Mucosa of rectum (tissue), 2 donors: ENCODE measurements at regions not wholly inside any gene's neighbourhood (a gene's known extent, or its start where the extent isn't known, plus 50 kb on each side); places are given as distances from the start of the nearest gene placed in this dataset.

Experiments used
- H3K27ac ChIP-seq, 2 donors: one replicate each; pipeline ENCODE4 v1.7.0; 2013; ENCODE audit warnings: inconsistent platforms in 2 of 2, low read depth in 2 of 2, low read length in 2 of 2
- H3K27me3 ChIP-seq, 2 donors: one replicate each; pipeline ENCODE4 v1.7.0; 2013; ENCODE audit warnings: low read length in 2 of 2; ENCODE audit not compliant: control insufficient read depth in 2 of 2, insufficient read depth in 2 of 2
- H3K36me3 ChIP-seq, 2 donors: one replicate each; pipeline ENCODE4 v1.7.0; 2013; ENCODE audit warnings: low read length in 2 of 2; ENCODE audit not compliant: control insufficient read depth in 2 of 2, insufficient read depth in 2 of 2
- H3K4me1 ChIP-seq, 2 donors: one replicate each; pipeline ENCODE4 v1.7.0; 2013; ENCODE audit warnings: low read length in 2 of 2, mild to moderate bottlenecking in 1 of 2; ENCODE audit not compliant: control insufficient read depth in 2 of 2, insufficient read depth in 2 of 2
- H3K4me3 ChIP-seq, 2 donors: one replicate each; pipeline ENCODE4 v1.7.0; 2013; ENCODE audit warnings: low read length in 2 of 2
- H3K9ac ChIP-seq, 2 donors: one replicate each; pipeline ENCODE4 v1.7.0; 2013; ENCODE audit warnings: low read length in 2 of 2, low read depth in 1 of 2, mild to moderate bottlenecking in 1 of 2
- H3K9me3 ChIP-seq, 2 donors: one replicate each; pipeline ENCODE4 v1.7.0; 2013; ENCODE audit warnings: low read length in 2 of 2; ENCODE audit not compliant: control insufficient read depth in 2 of 2
- donor health status: healthy.
- donor health status: Normal muscosa, but diverticular disease.

DNA sequence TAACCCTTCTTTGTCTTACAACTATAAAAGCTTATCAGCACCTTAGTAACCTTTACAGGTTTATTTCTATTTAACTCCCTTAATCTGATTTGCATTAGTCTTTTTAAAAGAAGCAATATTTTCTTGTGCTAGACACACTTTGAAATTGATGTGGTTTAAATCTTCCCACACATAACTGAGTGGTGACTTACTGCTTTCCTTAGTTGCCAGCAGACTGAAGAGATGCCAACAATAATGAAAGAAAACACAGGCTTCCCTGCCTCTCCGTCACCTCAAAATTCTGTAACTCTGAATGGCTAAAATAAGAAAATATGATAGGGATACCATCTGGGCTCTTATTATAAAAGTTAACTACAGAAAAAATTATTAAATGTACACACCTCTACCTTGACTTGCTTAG, 196.8 kb downstream of the PTBP2 start:
- no peaks in the 10 kb centered on the region for H3K36me3 ChIP-seq
- H3K4me3 ChIP-seq, result no peak overlapping the region
- no peak overlapping the region for H3K27ac ChIP-seq
- H3K9ac ChIP-seq, result no peak overlapping the region
- H3K4me1 ChIP-seq, result no peaks in the 10 kb centered on the region
- H3K9me3 ChIP-seq, result no peaks in the 10 kb centered on the region
- H3K27me3 ChIP-seq, result no peaks in the 10 kb centered on the region

DNA sequence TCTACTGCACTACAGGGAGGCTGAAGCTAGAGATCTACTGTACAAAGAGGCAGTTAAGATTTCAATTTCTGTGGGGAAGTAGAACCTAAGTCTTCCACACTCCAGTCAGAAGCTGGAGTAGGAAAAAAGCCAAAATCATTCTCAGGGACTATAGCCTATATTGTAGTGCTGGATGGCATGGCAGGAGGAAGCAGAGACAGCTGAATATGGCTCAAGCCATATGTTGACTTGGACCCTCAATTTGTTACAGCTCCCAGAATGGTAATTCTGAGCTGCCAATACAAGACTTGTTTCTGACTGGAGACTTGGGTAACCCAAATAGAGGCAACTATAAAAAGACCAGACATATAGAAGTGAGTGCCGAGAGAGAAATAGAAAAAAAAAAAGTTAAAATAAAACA, 200.6 kb downstream of the PTBP2 start:
- Histone ChIP-seq H3K36me3 (no peaks in the 10 kb centered on the region), H3K9me3 (no peaks in the 10 kb centered on the region), H3K27me3 (no peaks in the 10 kb centered on the region), H3K4me3 (no peak overlapping the region), H3K4me1 (no peaks in the 10 kb centered on the region), H3K27ac (no peak overlapping the region), H3K9ac (no peak overlapping the region)

DNA sequence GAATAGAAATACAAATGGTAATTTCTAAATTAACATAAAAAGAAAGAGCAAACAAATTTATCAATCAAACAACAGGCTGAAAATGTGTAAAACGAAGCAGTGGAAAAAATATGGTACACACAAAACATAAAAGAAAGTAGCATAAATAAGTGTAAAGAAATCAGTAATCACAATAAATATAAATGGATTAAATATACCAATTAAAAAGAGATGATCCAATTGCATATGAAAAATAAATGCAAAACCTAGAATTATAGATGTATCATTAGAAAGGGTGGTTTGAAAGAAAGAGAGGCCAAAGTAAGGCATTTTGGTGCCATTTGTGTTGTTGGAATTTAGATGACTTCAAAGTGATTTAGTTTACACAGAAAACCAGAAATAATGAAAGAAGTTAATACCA, 202.2 kb downstream of the PTBP2 start:
- Histone ChIP-seq H3K9ac (no peak overlapping the region), H3K27me3 (no peaks in the 10 kb centered on the region), H3K4me3 (no peak overlapping the region), H3K27ac (no peak overlapping the region), H3K4me1 (no peaks in the 10 kb centered on the region), H3K9me3 (no peaks in the 10 kb centered on the region), H3K36me3 (no peaks in the 10 kb centered on the region)

DNA sequence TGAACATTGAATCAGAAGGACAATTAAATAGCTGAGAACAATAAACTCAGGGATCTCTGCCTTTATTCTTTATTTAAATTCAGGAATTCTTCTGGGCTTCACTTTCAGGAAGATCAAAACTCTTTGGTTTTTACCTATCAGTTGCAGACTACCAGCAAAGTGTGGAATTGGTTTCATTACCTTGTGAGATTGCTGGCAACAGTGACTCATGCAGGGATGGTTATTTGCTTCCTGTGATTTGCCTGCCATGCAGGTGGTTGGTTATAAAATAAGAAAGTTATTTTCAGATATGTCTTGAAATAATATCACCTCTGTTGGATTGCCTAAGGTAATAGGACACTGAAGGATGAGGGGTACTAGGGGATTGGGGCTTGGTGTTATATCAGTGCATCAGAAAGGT, 204.6 kb downstream of the PTBP2 start:
- Histone ChIP-seq H3K9ac (no peak overlapping the region), H3K4me1 (no peaks in the 10 kb centered on the region), H3K9me3 (no peaks in the 10 kb centered on the region), H3K27ac (no peak overlapping the region), H3K4me3 (no peak overlapping the region), H3K36me3 (no peaks in the 10 kb centered on the region), H3K27me3 (no peaks in the 10 kb centered on the region)

DNA sequence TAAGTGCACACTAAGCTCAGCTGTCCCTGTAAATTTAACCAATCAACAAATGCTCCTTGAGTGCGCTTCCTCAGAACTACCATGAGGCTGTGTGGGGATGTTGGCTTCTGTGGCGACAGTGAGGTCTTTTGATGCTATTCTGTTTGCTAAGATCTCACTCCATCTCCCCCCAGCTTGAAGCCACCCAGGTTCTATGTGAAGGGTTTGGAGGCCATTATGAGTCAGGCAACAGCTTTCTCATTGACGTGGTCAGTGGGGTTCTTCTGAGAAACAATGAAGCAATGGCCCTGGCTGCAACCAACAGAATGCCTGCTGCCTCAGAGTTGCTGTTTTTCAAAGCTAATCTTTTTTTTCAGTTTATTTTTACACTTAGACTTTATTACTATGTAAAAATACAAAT, 205.5 kb downstream of the PTBP2 start:
- Histone ChIP-seq H3K4me1 (no peaks in the 10 kb centered on the region), H3K9me3 (no peaks in the 10 kb centered on the region), H3K4me3 (no peak overlapping the region), H3K27ac (no peak overlapping the region), H3K9ac (no peak overlapping the region), H3K36me3 (no peaks in the 10 kb centered on the region), H3K27me3 (no peaks in the 10 kb centered on the region)

DNA sequence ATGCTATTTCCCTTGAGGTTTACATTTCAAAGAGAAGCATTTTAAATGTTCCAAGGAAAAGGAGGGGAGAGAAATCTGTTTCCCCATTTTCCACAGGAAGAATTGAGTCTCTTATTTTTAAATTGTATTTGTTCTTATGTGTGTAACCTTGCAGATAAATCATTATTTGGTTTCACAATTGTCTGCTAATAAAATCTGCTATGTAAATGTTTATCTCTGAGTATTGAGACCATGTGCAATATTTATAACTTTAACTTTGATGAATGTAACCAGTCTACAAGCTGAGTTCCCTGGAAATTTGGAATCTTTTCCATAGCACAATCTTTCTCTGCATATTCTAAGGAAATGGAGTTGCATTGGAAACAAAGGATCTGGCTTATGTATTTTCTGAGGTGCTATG, 209.6 kb downstream of the PTBP2 start:
- Histone ChIP-seq H3K27ac (no peak overlapping the region), H3K4me1 (no peaks in the 10 kb centered on the region), H3K4me3 (no peak overlapping the region), H3K27me3 (no peaks in the 10 kb centered on the region), H3K9ac (no peak overlapping the region), H3K9me3 (no peaks in the 10 kb centered on the region), H3K36me3 (no peaks in the 10 kb centered on the region)

DNA sequence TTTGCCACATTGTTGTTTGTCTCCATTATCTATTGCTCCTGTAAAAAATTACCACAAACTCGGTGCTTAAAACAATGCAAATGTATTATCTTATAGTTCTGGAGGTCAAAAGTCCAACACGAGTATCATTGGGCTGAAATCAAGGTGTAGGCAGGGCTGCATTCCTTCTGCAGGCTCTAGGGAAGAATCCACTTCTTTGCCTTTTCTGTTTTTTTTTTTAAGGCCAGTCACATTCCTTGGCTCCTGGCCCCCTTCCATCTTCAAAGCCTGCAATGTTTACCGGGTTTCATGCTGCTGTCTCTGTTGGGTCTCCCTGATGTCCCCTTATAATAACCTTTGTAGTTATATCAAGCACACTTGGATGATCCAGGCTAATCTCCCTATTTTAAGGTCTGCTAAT, 212.7 kb downstream of the PTBP2 start:
- Histone ChIP-seq H3K4me3 (no peak overlapping the region), H3K9me3 (no peaks in the 10 kb centered on the region), H3K9ac (no peak overlapping the region), H3K4me1 (no peaks in the 10 kb centered on the region), H3K27ac (no peak overlapping the region), H3K36me3 (no peaks in the 10 kb centered on the region), H3K27me3 (no peaks in the 10 kb centered on the region)

DNA sequence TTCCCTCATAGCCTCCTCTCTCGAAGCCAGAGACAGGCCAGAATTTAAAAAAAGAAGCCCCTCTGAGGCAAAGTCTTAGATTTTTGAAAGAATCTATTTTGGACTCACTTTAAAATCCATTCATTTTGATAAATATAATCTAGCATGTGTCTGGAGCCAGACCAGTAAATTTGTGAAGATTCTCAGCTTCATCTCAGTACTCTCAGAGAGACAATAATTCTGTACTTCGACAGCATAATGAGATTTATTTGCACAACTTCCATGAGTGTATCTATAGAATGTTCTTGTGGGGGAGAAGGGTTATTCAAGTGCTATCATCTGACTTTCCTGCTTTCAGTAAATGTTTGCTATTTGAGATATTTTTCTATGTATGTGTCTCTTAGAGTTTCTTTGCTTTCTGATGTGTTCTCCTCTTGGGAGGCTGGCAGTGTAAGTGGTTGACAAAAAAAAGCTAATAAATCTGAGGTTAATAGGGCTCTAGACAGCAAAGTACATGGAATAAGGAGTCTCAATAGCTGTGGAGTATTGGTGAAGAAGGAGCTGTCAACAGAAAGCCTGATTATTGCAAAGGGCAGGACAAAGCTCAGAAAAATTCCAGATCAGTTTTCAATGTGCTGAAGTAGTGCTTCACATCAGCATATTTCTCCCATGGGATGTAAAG, 223.0 kb downstream of the PTBP2 start:
- Histone ChIP-seq H3K4me1 (no peaks in the 10 kb centered on the region), H3K27me3 (no peaks in the 10 kb centered on the region), H3K9ac (no peak overlapping the region), H3K27ac (no peak overlapping the region), H3K9me3 (no peaks in the 10 kb centered on the region), H3K36me3 (no peaks in the 10 kb centered on the region), H3K4me3 (no peak overlapping the region)

DNA sequence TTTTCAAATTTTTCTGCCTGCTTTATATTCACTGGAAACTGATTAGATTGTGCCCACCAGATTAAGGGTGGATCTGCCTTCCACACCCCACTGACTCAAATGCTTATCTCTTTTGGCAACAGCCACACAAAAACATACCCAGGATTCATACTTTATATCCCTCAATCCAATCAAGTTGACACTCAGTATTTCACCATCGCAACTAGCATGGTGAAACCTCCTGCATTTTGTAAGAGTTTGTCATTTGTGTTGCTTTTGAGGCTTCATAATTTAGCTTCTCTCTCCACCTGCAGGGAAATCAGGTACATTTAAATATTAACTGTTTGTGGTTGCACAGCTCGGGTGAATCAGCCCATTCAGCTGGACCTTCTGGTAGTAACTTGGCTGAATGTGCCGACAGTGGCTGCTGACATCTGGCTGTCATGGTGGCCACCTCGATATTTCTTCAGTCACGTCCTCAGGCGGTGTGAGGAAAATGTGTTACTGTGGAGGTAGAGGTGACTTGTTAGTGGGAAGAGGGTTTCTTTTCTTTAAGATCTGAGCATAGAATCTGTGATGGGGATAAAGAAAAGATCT, 224.0 kb downstream of the PTBP2 start:
- no peaks in the 10 kb centered on the region for H3K27me3 ChIP-seq
- H3K36me3 ChIP-seq, result no peaks in the 10 kb centered on the region
- no peak overlapping the region for H3K9ac ChIP-seq
- no peak overlapping the region for H3K4me3 ChIP-seq
- H3K4me1 ChIP-seq, result no peaks in the 10 kb centered on the region
- no peak overlapping the region for H3K27ac ChIP-seq
- no peaks in the 10 kb centered on the region for H3K9me3 ChIP-seq

DNA sequence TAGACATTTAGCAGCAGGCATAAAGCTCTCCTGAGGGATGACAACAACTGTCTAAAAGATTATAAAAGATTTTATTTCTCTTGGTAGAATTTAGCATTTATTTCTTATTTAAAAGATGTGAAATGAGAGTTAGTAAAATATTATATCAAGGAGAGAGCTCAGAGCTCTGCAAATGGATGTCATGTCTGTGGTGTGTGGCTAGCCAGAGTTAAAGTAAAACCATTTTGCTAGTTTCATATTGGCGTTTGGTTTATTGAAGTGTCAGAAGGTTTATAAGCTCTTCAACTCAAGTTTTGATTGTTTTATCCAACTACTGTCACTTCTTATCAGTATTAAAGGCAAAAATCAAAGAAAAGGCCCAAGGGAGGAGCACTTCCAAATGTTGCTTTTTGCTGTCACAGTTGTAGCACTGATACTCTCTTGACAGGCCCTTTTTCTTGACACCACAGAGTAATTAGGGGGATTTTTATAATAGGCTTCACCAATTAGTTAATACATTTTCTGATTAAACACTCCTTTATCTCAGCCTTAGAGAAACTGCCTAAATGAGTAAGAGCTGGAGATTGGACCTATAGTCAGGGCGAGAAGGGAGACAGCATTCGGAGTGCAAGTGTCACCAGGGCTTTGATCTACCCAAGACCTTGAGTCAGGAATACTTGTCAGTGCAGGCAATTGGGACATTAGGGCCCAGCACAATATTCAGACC, 233.9 kb downstream of the PTBP2 start:
- no peak overlapping the region for H3K27ac ChIP-seq
- no peak overlapping the region for H3K9ac ChIP-seq
- no peaks in the 10 kb centered on the region for H3K4me1 ChIP-seq
- no peak overlapping the region for H3K4me3 ChIP-seq
- H3K27me3 ChIP-seq, result no peaks in the 10 kb centered on the region
- H3K36me3 ChIP-seq, result no peaks in the 10 kb centered on the region
- H3K9me3 ChIP-seq, result no peaks in the 10 kb centered on the region
